Muscle layer of colon (tissue), 2 donors: ENCODE measurements at regions not wholly inside any gene's neighbourhood (a gene's known extent, or its start where the extent isn't known, plus 50 kb on each side); places are given as distances from the start of the nearest gene placed in this dataset.
"Not testable (repeated sequence)": the region's sequence is repeated elsewhere in the genome, so short reads cannot be mapped to it uniquely, and the experiment has no call there.

Experiments
- H3K27ac ChIP-seq: one replicate; pipeline ENCODE4 v1.7.0; 2013; ENCODE audit warnings: low read depth, mild to moderate bottlenecking, low read length, moderate library complexity
- H3K27me3 ChIP-seq, 2 donors: one replicate each; pipeline ENCODE4 v1.7.0; 2013; ENCODE audit warnings: low read length in 2 of 2, mild to moderate bottlenecking in 2 of 2; ENCODE audit not compliant: insufficient read depth in 2 of 2, control insufficient read depth in 1 of 2
- H3K36me3 ChIP-seq: one replicate; pipeline ENCODE4 v1.7.0; 2013; ENCODE audit warnings: mild to moderate bottlenecking, low read length; ENCODE audit not compliant: insufficient read depth
- H3K4me1 ChIP-seq: one replicate; pipeline ENCODE4 v1.7.0; 2013; ENCODE audit warnings: mild to moderate bottlenecking, low read length; ENCODE audit not compliant: insufficient read depth
- H3K4me3 ChIP-seq, 2 donors: one replicate each; pipeline ENCODE4 v1.7.0; 2013; ENCODE audit warnings: low read length in 2 of 2, low read depth in 1 of 2, mild to moderate bottlenecking in 1 of 2, moderate library complexity in 1 of 2
- H3K9ac ChIP-seq: one replicate; pipeline ENCODE4 v1.7.0; 2013; ENCODE audit warnings: low read length
- H3K9me3 ChIP-seq: one replicate; pipeline ENCODE4 v1.7.0; 2013; ENCODE audit warnings: mild to moderate bottlenecking, low read length
- donor health status: abdominal sarcoma.
- donor health status: Adenocarcinoma of cecum.

DNA sequence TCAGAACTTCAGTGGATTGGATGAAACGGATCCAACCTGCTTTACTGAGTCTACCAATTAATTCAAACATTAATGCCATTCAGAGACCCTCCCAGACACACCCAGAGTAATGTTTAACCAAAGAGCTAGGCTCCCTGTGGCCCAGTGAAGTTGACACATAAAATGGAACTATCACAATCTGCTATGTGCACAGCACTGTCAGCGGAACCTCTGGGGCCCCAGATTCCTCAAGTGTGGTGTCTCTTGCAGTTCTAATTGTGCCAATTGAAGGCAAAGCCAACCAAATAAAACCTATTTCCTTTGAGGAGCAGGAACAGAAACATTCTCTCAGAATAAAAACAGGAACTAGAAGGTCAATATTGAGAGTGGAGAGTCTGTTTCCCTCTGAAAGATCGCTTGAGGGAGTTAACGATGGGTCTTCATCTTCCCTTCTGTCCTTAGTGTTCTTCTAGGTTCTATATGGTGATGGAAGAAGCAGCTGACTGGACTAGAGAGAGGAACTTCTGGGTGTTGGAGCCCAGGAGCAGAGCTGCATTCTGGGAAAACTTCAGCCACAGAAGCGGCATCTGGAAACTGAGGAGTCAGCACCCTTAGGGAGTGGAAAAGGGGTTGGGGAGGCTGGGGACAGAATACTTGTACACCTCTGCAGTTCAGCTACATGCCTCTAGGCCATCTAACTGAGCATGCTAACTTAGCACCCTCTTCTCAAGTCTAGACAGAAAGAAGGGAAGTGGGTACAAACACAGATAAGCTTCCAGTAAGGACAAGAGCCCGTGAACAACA, 174.4 kb upstream of the FBXO11 start:
- no peak overlapping the region for H3K9ac ChIP-seq
- no peaks in the 10 kb centered on the region for H3K36me3 ChIP-seq
- H3K4me1 ChIP-seq = no peaks in the 10 kb centered on the region
- H3K9me3 ChIP-seq = no peaks in the 10 kb centered on the region
- H3K27ac ChIP-seq = no peak overlapping the region
- no peak overlapping the region for H3K4me3 ChIP-seq
- H3K27me3 ChIP-seq = no peaks in the 10 kb centered on the region

- Histone ChIP-seq H3K4me3 (no peak overlapping the region), H3K36me3 (no peaks in the 10 kb centered on the region), H3K9me3 (no peaks in the 10 kb centered on the region), H3K27me3 (no peaks in the 10 kb centered on the region), H3K4me1 (no peaks in the 10 kb centered on the region), H3K27ac (no peak overlapping the region), H3K9ac (no peak overlapping the region)
Measured at GRCh38 chr2:48081317-48081628, 175.0 kb upstream of the FBXO11 start.

DNA sequence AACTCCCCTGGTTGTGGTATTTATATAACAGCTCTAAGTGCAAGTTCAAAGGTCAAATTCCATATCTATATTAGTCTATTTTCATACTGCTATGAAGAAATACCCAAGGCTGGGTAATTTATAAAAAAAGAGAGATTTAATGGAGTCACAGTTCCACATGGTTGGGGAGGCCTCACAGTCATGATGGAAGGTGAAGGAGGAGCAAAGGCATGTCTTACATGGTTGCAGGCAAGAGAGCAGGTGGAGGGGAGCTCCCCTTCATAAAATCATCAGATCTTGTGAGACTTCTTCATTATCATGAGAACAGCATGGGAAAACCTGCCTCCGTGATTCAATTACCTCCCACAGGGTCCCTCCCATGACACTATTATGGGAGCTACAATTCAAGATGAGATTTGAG, 179.6 kb upstream of the FBXO11 start:
- H3K4me3 ChIP-seq = no peak overlapping the region
- no peak overlapping the region for H3K27ac ChIP-seq
- H3K9ac ChIP-seq = no peak overlapping the region
- H3K4me1 ChIP-seq = no peaks in the 10 kb centered on the region
- H3K27me3 ChIP-seq = no peaks in the 10 kb centered on the region
- no peaks in the 10 kb centered on the region for H3K9me3 ChIP-seq
- H3K36me3 ChIP-seq = no peaks in the 10 kb centered on the region

GRCh38 chr2:48088994-48089393, 182.7 kb upstream of the FBXO11 start:
- Histone ChIP-seq H3K36me3 (no peaks in the 10 kb centered on the region), H3K27ac (no peak overlapping the region), H3K4me1 (no peaks in the 10 kb centered on the region), H3K4me3 (no peak overlapping the region), H3K27me3 (no peaks in the 10 kb centered on the region), H3K9me3 (no peaks in the 10 kb centered on the region), H3K9ac (no peak overlapping the region)

GRCh38 chr2:48089644-48090043, 183.3 kb upstream of the FBXO11 start:
- Histone ChIP-seq H3K27me3 (no peaks in the 10 kb centered on the region), H3K4me1 (no peaks in the 10 kb centered on the region), H3K9me3 (no peaks in the 10 kb centered on the region), H3K4me3 (no peak overlapping the region), H3K27ac (no peak overlapping the region), H3K36me3 (no peaks in the 10 kb centered on the region), H3K9ac (no peak overlapping the region)

- Histone ChIP-seq H3K4me1 (no peaks in the 10 kb centered on the region), H3K9me3 (no peaks in the 10 kb centered on the region), H3K27ac (no peak overlapping the region), H3K36me3 (no peaks in the 10 kb centered on the region), H3K9ac (no peak overlapping the region), H3K27me3 (no peaks in the 10 kb centered on the region), H3K4me3 (no peak overlapping the region)
Measured at GRCh38 chr2:48092846-48093803, 186.8 kb upstream of the FBXO11 start.

GRCh38 chr2:48096765-48097164, 190.5 kb upstream of the FBXO11 start:
- not testable (repeated sequence) for H3K9ac ChIP-seq, H3K4me1 ChIP-seq, H3K9me3 ChIP-seq, H3K36me3 ChIP-seq, H3K4me3 ChIP-seq, H3K27me3 ChIP-seq, H3K27ac ChIP-seq

- no peaks in the 10 kb centered on the region for H3K27me3 ChIP-seq
- H3K9me3 ChIP-seq = no peaks in the 10 kb centered on the region
- no peaks in the 10 kb centered on the region for H3K4me1 ChIP-seq
- no peak overlapping the region for H3K9ac ChIP-seq
- no peak overlapping the region for H3K27ac ChIP-seq
- no peak overlapping the region for H3K4me3 ChIP-seq
- no peaks in the 10 kb centered on the region for H3K36me3 ChIP-seq
Measured at GRCh38 chr2:48098539-48098938, 192.2 kb upstream of the FBXO11 start.

GRCh38 chr2:48104418-48104817, 198.1 kb upstream of the FBXO11 start:
- Histone ChIP-seq H3K4me1 (peaks cover 14% of the 10 kb centered on the region), H3K27ac (no peak overlapping the region), H3K9me3 (no peaks in the 10 kb centered on the region), H3K4me3 (no peak overlapping the region), H3K36me3 (no peaks in the 10 kb centered on the region), H3K27me3 (no peaks in the 10 kb centered on the region), H3K9ac (no peak overlapping the region)

GRCh38 chr2:48105848-48106247, 199.6 kb upstream of the FBXO11 start:
- Histone ChIP-seq H3K27ac (no peak overlapping the region), H3K9me3 (no peaks in the 10 kb centered on the region), H3K36me3 (no peaks in the 10 kb centered on the region), H3K4me1 (peaks cover 15% of the 10 kb centered on the region), H3K27me3 (no peaks in the 10 kb centered on the region), H3K4me3 (peak overlapping the region in 1 of 2 donors; percentile 17), H3K9ac (no peak overlapping the region)

DNA sequence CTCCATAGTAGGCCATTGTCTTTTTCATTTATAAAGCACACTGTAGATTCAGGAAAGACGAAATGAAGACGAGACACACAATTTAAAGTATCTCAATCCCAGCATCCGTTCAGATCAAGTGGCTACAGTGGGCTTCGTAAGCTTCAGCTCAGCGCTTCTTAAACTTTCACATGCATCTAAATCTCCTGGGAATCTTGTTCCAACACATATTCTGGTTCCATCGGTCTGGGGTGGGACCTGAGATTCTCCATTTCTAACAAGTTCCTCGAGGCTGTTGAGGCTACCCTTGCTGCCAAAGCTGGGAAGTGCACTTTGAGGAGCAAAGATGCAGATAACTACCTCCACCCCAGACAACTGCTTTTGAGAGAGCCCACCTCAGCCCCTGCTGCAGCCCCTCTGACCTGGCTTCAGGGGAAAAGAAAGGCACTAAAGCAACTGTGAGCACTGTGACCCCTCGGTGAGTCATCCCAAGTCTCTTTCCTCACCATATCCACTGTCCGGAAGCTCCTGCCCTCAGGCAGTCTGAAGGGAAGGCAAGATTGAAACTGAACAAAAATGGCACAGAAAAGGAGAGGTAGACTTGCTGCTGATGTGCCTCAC, 201.1 kb upstream of the FBXO11 start:
- Histone ChIP-seq H3K9me3 (no peaks in the 10 kb centered on the region), H3K27ac (no peak overlapping the region), H3K4me1 (peaks cover 19% of the 10 kb centered on the region), H3K4me3 (no peak overlapping the region), H3K9ac (no peak overlapping the region), H3K36me3 (no peaks in the 10 kb centered on the region), H3K27me3 (no peaks in the 10 kb centered on the region)
